Tibial artery (tissue), 4 donors: ENCODE measurements at regions not wholly inside any gene's neighbourhood (a gene's known extent, or its start where the extent isn't known, plus 50 kb on each side); places are given as distances from the start of the nearest gene placed in this dataset.

Source experiments
- DNase-seq, 2 donors: peaks; one replicate each; pipeline ENCODE4 v3.0.0-alpha.2; 2019
- H3K27ac ChIP-seq, 2 donors: fragments of 200-600 bp; sonication (generic) in 1 of 2; 1 replicate in 1 of 2; 2 replicates in 1 of 2; pipeline ENCODE4 v1.5.1; 2018 to 2019; ENCODE audit warnings: mild to moderate bottlenecking in 1 of 2
- H3K27me3 ChIP-seq, 2 donors: fragments of 200-600 bp; sonication (generic) in 1 of 2; one replicate each; pipeline versions ENCODE4 v1.5.1 to v1.6.0; 2016 to 2019
- H3K36me3 ChIP-seq, 3 donors: fragments of 200-600 bp; sonication (generic) in 2 of 3; one replicate each; pipeline ENCODE4 v1.5.1; 2016 to 2019; ENCODE audit warnings: mild to moderate bottlenecking in 2 of 3
- H3K4me1 ChIP-seq, 4 donors: fragments of 200-600 bp; sonication (generic) in 2 of 4; 1 replicate in 3 of 4; 2 replicates in 1 of 4; pipeline ENCODE4 v1.5.1; 2016 to 2019
- H3K4me3 ChIP-seq, 2 donors: fragments of 200-600 bp; sonication (generic) in 1 of 2; 1 replicate in 1 of 2; 2 replicates in 1 of 2; pipeline ENCODE4 v1.5.1; 2018 to 2019; ENCODE audit warnings: mild to moderate bottlenecking in 2 of 2
- H3K9me3 ChIP-seq, 3 donors: fragments of 200-600 bp; sonication (generic) in 1 of 3; one replicate each; pipeline ENCODE4 v1.5.1; 2016 to 2019
- intact Hi-C: fragments of 100-400 bp; cut with DNase I; formaldehyde crosslinking; loops from one replicate; pipeline ENCODE4 v1.15.0; 2023; ENCODE audit warnings: low total_unique reads
- TF ChIP-seq, protein P1 (sequence below), 2 experiments: fragments of 200-600 bp in 1 of 2; fragments of 450-650 bp in 1 of 2; IDR thresholded peaks; one replicate each; pipeline ENCODE4 v1.5.1; 2017 to 2019; ENCODE audit warnings: antibody characterized with exemption in 2 of 2, mild to moderate bottlenecking in 1 of 2, moderate library complexity in 1 of 2

DNA sequence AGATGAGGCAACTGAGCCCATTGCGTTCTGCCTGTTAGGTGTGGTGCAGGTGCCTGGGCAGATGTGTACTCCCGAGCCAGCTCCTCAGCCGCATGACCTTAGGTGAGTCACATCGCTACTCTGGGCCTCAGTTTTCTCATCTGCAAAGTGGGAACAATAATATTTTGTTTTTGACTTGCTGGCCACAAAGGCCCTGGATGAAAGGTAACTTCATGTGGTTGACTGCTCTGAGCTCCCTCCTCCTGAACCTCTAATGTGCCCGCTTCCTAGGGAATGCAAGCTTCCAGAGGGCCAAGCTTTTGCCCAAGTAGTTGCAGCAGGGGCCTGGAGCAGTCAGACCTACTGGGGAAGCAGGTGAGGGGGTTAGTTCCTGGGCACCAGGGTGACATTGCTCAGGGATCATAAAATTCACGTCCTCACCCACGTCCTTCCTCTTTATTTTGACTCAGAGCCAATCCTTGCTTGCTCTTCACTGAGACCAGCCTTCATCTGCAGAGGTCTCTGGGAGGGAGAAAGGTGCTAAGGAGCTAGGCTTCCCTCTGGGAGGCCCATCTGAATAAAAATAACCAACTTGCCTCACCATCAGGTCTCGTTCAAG is 149.0 kb upstream of the TLE3 start:
- Histone ChIP-seq H3K4me1 (peaks cover 0 to 6% (median 0%) of the 10 kb centered on the region in 4 donors), H3K27me3 (no peaks in the 10 kb centered on the region), H3K9me3 (no peaks in the 10 kb centered on the region), H3K36me3 (no peaks in the 10 kb centered on the region), H3K4me3 (no peak overlapping the region), H3K27ac (no peak overlapping the region)
- TF ChIP-seq, protein P1, sequence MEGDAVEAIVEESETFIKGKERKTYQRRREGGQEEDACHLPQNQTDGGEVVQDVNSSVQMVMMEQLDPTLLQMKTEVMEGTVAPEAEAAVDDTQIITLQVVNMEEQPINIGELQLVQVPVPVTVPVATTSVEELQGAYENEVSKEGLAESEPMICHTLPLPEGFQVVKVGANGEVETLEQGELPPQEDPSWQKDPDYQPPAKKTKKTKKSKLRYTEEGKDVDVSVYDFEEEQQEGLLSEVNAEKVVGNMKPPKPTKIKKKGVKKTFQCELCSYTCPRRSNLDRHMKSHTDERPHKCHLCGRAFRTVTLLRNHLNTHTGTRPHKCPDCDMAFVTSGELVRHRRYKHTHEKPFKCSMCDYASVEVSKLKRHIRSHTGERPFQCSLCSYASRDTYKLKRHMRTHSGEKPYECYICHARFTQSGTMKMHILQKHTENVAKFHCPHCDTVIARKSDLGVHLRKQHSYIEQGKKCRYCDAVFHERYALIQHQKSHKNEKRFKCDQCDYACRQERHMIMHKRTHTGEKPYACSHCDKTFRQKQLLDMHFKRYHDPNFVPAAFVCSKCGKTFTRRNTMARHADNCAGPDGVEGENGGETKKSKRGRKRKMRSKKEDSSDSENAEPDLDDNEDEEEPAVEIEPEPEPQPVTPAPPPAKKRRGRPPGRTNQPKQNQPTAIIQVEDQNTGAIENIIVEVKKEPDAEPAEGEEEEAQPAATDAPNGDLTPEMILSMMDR (IDR thresholded peaks at IDR 0.05): no peak
- intact Hi-C loops: no loop called here
- no peak for DNase-seq

DNA sequence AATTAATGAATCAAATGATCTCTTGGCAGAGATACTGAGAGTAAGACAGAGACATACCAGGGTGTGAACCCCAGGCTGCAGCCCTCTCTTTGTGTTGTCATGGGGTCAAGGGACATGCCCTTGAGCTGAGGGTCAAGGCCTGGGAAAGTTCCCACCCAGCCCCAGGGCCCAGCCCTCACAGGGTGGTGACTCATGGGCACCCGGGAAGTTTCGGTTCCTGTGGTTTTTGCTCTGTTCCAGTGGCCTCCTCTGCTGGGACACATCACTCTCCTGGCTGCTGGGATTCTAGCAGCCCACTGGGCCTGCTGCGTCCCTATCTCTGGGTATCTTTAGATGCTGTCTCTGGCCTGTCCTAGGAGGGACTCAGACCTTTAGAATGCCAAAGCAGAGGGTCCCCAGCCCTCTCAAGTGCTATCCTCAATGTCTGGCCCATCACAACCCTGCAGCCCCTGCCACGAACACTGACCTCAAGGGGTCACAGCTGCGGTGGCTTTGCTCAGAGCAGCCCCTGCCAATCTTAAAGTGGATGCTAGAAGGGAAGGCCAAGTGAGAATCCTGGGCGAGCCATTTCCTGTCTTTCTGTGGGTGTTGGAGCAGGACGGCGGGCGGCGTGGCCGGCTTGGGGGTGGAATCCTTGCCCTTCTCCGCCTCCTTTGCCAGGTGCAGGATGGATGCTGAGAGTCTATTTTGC is 148.4 kb upstream of the TLE3 start:
- TF ChIP-seq, protein P1 (IDR thresholded peaks at IDR 0.05): no peak
- no peak overlapping the region for H3K27ac ChIP-seq

DNA sequence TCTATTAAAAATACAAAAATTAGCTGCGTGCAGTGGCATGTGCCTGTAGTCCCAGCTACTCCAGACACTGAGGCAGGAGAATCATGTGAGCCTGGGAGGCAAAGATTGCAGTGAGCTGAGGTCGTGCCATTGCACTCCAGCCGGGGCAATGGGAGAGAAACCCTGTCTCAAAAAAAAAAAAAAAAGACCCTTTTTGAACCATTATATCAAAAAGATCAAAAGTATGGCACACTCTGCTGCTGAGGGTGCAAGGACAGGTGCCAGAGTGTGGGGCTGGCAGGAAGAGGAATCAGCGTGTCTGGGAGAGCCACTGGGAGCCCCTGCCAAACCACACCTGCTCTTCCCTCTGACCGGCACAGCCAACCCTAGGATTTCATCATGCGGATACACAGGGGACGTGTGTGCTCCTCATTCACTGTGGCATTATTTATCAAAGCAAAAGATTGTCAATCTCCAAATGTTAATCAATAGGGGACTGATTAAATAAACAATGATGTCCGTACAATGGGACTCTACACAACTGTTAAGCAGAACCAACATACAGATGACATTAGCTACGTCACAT is 147.3 kb upstream of the TLE3 start:
- H3K36me3 ChIP-seq: no peaks in the 10 kb centered on the region
- TF ChIP-seq, protein P1 (IDR thresholded peaks at IDR 0.05): no peak
- H3K27me3 ChIP-seq: no peaks in the 10 kb centered on the region
- intact Hi-C loops: no loop called here
- no peak for DNase-seq
- no peaks in the 10 kb centered on the region for H3K9me3 ChIP-seq
- H3K27ac ChIP-seq: no peak overlapping the region
- H3K4me3 ChIP-seq: no peak overlapping the region
- peaks cover 0 to 6% (median 0%) of the 10 kb centered on the region in 4 donors for H3K4me1 ChIP-seq

More for the DNA sequence above, 148.4 kb upstream of the TLE3 start:
- H3K9me3 ChIP-seq: no peaks in the 10 kb centered on the region
- peaks cover 0 to 6% (median 0%) of the 10 kb centered on the region in 4 donors for H3K4me1 ChIP-seq
- DNase-seq: peak in 1 of 2 donors; percentile 47
- no peaks in the 10 kb centered on the region for H3K27me3 ChIP-seq
- no peak overlapping the region for H3K4me3 ChIP-seq
- no peaks in the 10 kb centered on the region for H3K36me3 ChIP-seq
- intact Hi-C loops: no loop called here

DNA sequence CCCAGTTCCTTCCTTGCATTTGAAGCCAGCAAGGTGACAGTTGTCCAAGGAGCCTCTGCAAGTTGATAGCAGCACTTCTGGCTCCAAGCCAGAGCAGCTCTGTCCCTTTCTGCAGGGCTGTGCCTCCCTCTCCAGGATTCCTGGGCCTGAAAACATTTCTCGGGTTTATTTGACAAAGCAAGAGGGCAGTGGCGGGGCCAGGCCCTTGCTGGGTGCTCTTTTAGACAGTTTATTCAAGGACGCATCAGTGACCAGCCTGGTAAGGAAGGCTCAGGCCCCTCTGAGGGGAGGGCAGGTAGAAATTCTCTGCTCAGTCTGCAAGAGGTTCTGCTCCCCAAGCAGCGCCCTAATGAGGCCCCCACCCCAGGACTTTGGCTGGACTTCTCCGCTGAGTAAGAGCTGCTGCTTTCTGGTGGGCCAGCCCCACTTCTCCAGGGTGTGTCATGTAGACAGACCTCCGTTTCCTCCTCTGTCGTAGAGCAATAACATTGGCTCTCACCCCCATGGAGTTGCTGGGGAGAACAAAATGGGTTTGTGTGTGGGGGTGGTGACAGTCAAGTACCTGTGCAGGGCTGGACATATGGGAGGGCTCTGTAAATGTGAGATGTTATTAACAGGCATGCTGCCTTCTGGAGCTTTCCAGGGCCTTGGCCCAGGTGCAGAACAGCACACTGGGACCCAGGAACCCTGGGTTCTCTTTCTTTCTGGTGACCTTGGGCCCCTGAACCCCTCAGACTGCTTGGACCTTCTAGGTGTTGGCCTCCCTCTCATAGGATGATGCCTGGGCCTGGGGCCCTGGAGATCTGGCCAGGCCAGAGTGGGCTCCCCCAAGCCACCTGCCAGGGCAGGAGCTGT is 146.2 kb upstream of the TLE3 start:
- Histone ChIP-seq H3K4me1 (peaks cover 0 to 6% (median 0%) of the 10 kb centered on the region in 4 donors), H3K27me3 (no peaks in the 10 kb centered on the region), H3K4me3 (no peak overlapping the region), H3K9me3 (no peaks in the 10 kb centered on the region), H3K36me3 (no peaks in the 10 kb centered on the region), H3K27ac (no peak overlapping the region)
- TF ChIP-seq, protein P1 (IDR thresholded peaks at IDR 0.05): no peak
- intact Hi-C loops: no loop called here
- DNase-seq: no peak

DNA sequence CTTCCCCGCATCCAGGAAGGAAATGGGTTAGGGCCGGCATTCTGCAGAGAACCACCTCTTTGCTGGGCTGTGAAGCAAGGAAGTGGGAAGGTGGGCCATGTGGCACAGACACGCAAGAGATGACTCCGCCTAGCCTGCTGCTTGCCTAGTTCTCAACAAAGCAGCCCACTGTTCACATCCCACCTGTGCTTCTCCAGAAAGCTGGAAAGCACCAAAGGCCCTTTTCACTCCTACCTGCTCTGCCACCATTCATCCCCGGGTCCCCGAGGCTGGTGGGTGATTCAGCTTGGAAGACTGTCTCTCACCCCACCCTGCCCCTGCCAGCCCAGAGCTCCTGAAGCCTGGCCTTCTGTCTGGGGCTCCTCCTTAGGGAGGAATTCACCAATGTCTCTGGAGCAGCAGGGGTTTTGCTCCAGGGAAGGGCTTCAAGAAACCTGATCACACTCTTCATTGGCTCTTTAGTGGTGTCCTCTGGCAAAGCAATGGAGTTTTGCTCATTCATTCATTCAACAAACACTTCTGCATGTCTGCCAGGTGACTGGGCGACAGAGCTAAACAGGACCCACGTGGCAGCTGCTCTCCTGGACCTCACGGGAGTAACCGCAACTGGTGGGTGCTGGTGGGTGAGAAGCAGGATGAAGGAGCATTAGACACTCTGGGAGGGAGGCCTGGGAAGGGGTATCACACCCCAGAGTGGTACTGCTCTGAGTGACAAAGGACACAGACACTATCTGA is 145.4 kb upstream of the TLE3 start:
- Histone ChIP-seq H3K4me3 (no peak overlapping the region), H3K36me3 (no peaks in the 10 kb centered on the region), H3K4me1 (peaks cover 0 to 6% (median 0%) of the 10 kb centered on the region in 4 donors), H3K27me3 (no peaks in the 10 kb centered on the region), H3K27ac (no peak overlapping the region), H3K9me3 (no peaks in the 10 kb centered on the region)
- DNase-seq: no peak
- intact Hi-C loops: no loop called here
- TF ChIP-seq, protein P1 (IDR thresholded peaks at IDR 0.05): no peak
